D341Med (cell line): ENCODE measurements at regions not wholly inside any gene's neighbourhood (a gene's known extent, or its start where the extent isn't known, plus 50 kb on each side); places are given as distances from the start of the nearest gene placed in this dataset.
"Not testable (repeated sequence)": the region's sequence is repeated elsewhere in the genome, so short reads cannot be mapped to it uniquely, and the experiment has no call there.

ENCODE experiments used
- DNase-seq: peaks from one replicate; pipeline ENCODE4 v3.0.0; 2012; ENCODE audit warnings: low spot score

- DNase-seq, result peak; percentile 54
Measured at GRCh38 chr20:48329676-48330664, 497.8 kb downstream of the PREX1 start.

GRCh38 chr20:48329031-48329615 is 498.7 kb downstream of the PREX1 start:
- no peak for DNase-seq

- not testable (repeated sequence) for DNase-seq
Measured at GRCh38 chr20:48327848-48328247, 500.0 kb downstream of the PREX1 start.

- no peak for DNase-seq
Measured at GRCh38 chr20:48326868-48327267, 500.9 kb downstream of the PREX1 start.

DNA sequence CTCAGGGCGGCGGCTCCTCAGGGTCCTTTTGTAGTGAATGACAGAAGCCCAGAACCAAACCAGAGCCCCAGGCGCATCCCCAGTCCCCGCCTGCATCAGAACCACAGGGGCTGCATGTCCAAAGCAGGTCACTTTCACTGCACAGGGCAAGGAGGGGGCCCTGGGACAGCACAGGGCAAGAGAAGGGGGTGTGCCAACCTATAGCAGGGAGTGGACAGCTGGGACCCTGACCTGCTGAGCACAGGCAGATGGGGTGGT is 501.4 kb downstream of the PREX1 start:
- no peak for DNase-seq

GRCh38 chr20:48325656-48326433 is 502.0 kb downstream of the PREX1 start:
- DNase-seq, result no peak

DNA sequence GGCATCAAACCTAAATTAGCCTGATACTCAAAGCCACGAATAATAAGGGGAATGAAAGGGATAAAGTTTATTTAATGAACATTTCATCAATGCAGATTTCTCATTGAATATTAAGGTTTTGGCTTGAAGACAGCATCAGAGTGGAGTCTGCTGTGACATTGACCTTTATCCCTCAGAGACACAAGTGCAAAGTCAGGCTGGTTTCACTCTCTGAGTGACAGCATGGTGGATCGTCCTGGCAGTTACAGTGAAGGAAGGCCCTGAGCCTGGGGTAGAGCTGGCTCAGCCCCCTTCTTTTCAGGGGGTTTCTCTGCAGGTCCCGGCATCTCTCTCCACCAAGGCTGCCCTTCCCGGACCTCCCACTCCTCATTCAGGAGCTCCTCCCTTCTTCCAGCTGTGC is 503.1 kb downstream of the PREX1 start:
- DNase-seq, result no peak

DNA sequence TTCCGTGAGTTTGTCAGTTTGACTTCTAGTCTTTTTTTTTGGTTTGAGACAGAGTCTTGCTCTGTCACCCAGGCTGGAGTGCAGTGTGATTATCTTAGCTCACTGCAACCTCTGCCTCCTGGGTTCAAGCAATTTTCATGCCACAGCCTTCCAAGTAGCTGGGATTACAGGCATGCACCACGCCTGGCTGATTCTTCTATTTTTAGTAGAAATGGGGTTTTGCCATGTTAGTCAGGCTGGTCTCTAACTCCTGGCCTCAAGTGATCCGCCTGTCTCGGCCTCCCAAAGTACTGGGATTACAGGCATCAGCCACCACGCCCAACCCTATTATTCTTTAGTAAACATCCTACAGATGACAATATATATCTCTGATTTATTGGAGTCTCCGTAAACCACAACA is 506.5 kb downstream of the PREX1 start:
- no peak for DNase-seq

GRCh38 chr20:48319943-48320584 is 507.7 kb downstream of the PREX1 start:
- no peak for DNase-seq

DNA sequence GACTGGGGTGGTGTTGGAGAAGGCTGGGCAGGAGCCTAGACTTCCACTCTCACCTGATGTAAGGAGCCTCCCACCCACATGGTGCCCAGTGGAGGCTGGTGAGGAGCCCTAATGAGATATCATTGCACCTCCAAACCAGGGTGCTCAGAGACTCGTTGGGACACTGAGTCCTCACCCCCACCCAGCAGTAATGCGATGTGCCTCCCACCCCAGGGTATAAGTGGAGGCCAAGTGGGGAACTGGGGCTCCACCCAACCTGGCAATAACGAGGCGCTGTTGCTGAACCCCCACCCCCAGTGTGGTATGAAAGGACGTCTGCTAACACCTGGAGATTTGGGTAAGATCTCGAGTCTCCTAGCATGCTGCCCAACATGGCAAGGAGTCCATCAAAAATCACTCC is 510.2 kb downstream of the PREX1 start:
- DNase-seq, result no peak

- no peak for DNase-seq
Measured at GRCh38 chr20:48314925-48315592, 512.7 kb downstream of the PREX1 start.

DNA sequence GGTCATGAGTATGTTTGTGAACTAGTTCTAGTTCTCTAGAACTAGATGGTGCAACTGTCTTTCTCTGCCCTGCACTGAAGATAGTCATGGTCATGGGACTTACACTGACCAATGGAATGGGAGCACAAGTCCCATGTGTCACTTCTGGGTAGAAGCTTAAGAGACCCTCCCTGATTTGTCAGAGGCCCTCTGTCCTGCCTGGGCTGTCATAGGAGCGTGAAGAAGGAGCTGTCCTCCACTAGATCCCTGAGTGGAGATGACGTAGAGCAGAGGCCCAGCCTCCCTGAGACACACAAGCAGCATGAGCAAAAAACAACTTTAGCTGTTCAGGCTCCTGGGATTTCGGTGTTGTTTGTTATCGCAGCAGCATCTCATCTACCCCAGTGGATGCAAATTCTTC is 514.5 kb downstream of the PREX1 start:
- no peak for DNase-seq

DNA sequence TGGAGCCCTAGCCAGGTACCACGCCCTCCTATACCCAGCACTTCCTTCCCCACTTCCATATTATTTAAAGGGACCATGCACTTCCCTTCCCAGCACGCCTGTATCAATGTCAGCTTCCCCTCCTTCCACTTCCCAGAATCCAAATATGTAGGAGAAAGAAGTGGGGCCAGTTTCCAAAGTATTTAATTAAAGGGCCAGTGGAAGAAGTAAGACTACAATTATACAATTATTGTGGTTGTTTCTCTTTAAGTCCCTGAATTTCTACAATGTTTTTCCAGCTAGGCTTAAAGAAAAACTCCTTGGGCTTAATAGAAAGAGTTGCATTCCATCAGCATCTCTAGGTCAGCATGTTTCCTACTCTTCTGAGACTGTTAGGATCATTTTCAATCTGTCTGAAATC is 515.8 kb downstream of the PREX1 start:
- no peak for DNase-seq

DNA sequence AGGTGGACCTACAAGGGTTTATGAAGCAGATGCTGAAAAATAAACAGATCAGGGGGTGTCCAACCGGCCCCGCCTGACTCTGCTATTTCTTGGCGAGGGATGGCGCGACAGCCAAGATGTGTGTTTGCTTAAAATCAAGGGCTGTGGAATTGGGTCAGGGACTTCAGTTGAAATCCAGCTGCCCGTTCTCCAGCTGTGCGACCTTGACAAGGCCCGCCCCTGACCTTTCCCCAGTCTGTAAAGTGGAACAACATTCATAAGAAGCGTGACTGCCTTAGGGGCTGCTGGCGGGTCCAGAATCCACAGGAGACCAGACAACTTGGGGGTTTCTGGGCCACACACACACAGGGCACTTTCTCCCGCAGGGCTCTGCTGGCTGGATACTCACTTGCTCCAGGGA is 517.5 kb downstream of the PREX1 start:
- no peak for DNase-seq

GRCh38 chr20:48309293-48309692 is 518.5 kb downstream of the PREX1 start:
- DNase-seq, result no peak

GRCh38 chr20:48308882-48309281 is 518.9 kb downstream of the PREX1 start:
- no peak for DNase-seq

- DNase-seq, result no peak
Measured at GRCh38 chr20:48308232-48308781, 519.5 kb downstream of the PREX1 start.

DNA sequence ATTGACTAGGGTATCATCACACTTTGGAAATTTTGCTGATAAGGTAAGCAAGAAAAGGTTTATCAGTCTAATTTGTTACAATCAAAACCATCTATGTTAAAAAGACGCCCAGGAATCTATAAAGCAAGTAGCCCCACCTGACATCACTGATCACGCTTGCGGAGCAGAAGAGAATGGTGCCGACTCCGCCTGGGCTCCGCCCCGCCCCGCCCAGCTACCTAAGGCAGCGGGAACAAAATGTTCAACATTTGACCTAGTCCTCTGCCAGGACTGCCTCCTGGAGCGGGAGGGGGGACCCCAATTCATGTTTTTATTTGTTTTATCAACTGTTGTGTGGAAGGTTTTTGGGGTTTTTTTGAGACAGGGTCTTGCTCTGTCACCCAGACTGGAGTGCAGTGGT is 520.5 kb downstream of the PREX1 start:
- DNase-seq, result no peak

- no peak for DNase-seq
Measured at GRCh38 chr20:48302844-48303542, 517.7 kb upstream of the SULF2 start.

DNA sequence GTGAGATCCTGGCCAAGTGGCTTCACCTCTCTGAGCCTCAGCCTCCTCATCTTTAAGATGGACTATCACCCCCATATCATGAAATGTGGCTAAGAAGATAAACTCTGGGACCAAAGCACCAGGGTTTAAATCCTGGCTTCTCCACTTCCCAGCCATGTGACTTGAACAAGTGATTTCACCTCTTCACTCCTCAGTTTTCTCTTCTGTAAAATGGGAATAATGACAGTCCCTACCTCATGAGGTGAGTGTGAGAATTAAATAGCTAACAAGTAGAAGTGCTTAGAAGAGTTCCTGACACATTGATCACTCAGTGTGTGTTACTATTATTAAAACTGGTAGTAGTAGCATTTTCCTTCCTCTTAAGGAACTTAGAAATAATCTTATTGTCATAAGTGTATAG is 516.9 kb upstream of the SULF2 start:
- no peak for DNase-seq

GRCh38 chr20:48301189-48301588 is 515.9 kb upstream of the SULF2 start:
- DNase-seq, result no peak
